Mammary epithelial cell (primary cell): ENCODE measurements at regions not wholly inside any gene's neighbourhood (a gene's known extent, or its start where the extent isn't known, plus 50 kb on each side); places are given as distances from the start of the nearest gene placed in this dataset.

Experiments
- CTCF ChIP-seq, 2 donors: IDR thresholded peaks in 1 of 2; conservative IDR thresholded peaks in 1 of 2; 2 replicates each; pipeline ENCODE4 v1.5.1; 2011 to 2012; ENCODE audit warnings: inconsistent platforms in 2 of 2, low read length in 2 of 2, mild to moderate bottlenecking in 2 of 2, control low read depth in 1 of 2, low read depth in 1 of 2; ENCODE audit not compliant: insufficient read depth in 1 of 2; ENCODE audit errors: extremely low read depth in 1 of 2
- EZH2 ChIP-seq: IDR thresholded peaks from 2 replicates; pipeline ENCODE4 v1.6.1; 2012; ENCODE audit warnings: low read length, inconsistent platforms, borderline replicate concordance

GRCh38 chr7:42627101-42627500, 284.8 kb downstream of the C7orf25 start:
- no peak for TF ChIP-seq CTCF (conservative IDR thresholded peaks at IDR 0.05 in 1 of 2, IDR thresholded peaks at IDR 0.05 in 1 of 2; ENCODE audit: extremely low read depth in 1 of 2, insufficient read depth in 1 of 2, low read depth in 1 of 2, low read length in 2 of 2)
- no peak for TF ChIP-seq EZH2
